ENCODE measurements at regions not wholly inside any gene's neighbourhood (a gene's known extent, or its start where the extent isn't known, plus 50 kb on each side); places are given as distances from the start of the nearest gene placed in this dataset.

- TF ChIP-seq NFIB (CRISPR knock-in tag; IDR thresholded peaks at IDR 0.05; ENCODE audit: borderline replicate concordance) (no peak), KAT2B (IDR thresholded peaks at IDR 0.05; ENCODE audit: borderline replicate concordance, low read depth, low read length) (no peak), MAFF (IDR thresholded peaks at IDR 0.05; ENCODE audit: low read depth, low read length) (no peak), FOXJ3 (CRISPR knock-in tag; IDR thresholded peaks at IDR 0.05; ENCODE audit: borderline replicate concordance) (0 out of 2 replicates have a peak, but pooled peaks have one; percentile 56), NKX3-1 (CRISPR knock-in tag; IDR thresholded peaks at IDR 0.05) (0 out of 2 replicates have a peak, but pooled peaks have one; percentile 30), ISX (CRISPR knock-in tag; conservative IDR thresholded peaks at IDR 0.05) (0 out of 2 replicates have a peak, but pooled peaks have one; percentile 58), ZBTB2 (CRISPR knock-in tag; IDR thresholded peaks at IDR 0.05; ENCODE audit: low read depth) (no peak), MXD3 (CRISPR knock-in tag; IDR thresholded peaks at IDR 0.05) (0 out of 2 replicates have a peak, but pooled peaks have one; percentile 33), ZNF382 (CRISPR knock-in tag; IDR thresholded peaks at IDR 0.05; ENCODE audit: borderline replicate concordance) (no peak), SETDB1 (CRISPR knock-in tag; IDR thresholded peaks at IDR 0.05; ENCODE audit: borderline replicate concordance) (no peak), ZNF576 (CRISPR knock-in tag; IDR thresholded peaks at IDR 0.05) (no peak), ZNF784 (CRISPR knock-in tag; IDR thresholded peaks at IDR 0.05; ENCODE audit: borderline replicate concordance) (no peak), ZNF557 (CRISPR knock-in tag; IDR thresholded peaks at IDR 0.05) (0 out of 2 replicates have a peak, but pooled peaks have one; percentile 50), MED8 (CRISPR knock-in tag; IDR thresholded peaks at IDR 0.05; ENCODE audit: insufficient replicate concordance) (no peak), AGO1 (IDR thresholded peaks at IDR 0.05; ENCODE audit: low read depth, low read length, poor library complexity, severe bottlenecking) (no peak), ZNF101 (CRISPR knock-in tag; IDR thresholded peaks at IDR 0.05; ENCODE audit: borderline replicate concordance, low read depth) (no peak)
- TF ChIP-seq, protein P1, sequence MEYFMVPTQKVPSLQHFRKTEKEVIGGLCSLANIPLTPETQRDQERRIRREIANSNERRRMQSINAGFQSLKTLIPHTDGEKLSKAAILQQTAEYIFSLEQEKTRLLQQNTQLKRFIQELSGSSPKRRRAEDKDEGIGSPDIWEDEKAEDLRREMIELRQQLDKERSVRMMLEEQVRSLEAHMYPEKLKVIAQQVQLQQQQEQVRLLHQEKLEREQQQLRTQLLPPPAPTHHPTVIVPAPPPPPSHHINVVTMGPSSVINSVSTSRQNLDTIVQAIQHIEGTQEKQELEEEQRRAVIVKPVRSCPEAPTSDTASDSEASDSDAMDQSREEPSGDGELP (IDR thresholded peaks at IDR 0.05; ENCODE audit: borderline replicate concordance, low read depth), result peak; percentile 84; the same call in 1 of the 2 replicates
- TF ChIP-seq, protein P2, sequence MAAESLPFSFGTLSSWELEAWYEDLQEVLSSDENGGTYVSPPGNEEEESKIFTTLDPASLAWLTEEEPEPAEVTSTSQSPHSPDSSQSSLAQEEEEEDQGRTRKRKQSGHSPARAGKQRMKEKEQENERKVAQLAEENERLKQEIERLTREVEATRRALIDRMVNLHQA (CRISPR knock-in tag; IDR thresholded peaks at IDR 0.05), result no peak
- TF ChIP-seq, protein P3, sequence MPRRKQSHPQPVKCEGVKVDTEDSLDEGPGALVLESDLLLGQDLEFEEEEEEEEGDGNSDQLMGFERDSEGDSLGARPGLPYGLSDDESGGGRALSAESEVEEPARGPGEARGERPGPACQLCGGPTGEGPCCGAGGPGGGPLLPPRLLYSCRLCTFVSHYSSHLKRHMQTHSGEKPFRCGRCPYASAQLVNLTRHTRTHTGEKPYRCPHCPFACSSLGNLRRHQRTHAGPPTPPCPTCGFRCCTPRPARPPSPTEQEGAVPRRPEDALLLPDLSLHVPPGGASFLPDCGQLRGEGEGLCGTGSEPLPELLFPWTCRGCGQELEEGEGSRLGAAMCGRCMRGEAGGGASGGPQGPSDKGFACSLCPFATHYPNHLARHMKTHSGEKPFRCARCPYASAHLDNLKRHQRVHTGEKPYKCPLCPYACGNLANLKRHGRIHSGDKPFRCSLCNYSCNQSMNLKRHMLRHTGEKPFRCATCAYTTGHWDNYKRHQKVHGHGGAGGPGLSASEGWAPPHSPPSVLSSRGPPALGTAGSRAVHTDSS (CRISPR knock-in tag; conservative IDR thresholded peaks at IDR 0.05), result no peak
Observed at GRCh38 chr15:92831655-92832328, 68.3 kb upstream of the CHD2 start (continued).
